Activated naive CD4-positive, alpha-beta T cell treated with anti-CD3 and anti-CD28 coated beads for 36 hours (primary cell): ENCODE measurements at regions not wholly inside any gene's neighbourhood (a gene's known extent, or its start where the extent isn't known, plus 50 kb on each side); places are given as distances from the start of the nearest gene placed in this dataset.

Experiments used
- CTCF ChIA-PET: fragments of 350-600 bp; sonication (Branson Sonifier 250); formaldehyde crosslinking; loops from one replicate; lab custom pipeline; 2021; ENCODE audit warnings: antibody characterized with exemption; lab: Charles Lee
- DNase-seq: peaks from one replicate; pipeline ENCODE4 v3.0.0-alpha.2; 2020
- H3K27ac Mint-ChIP-seq: one replicate; pipeline ENCODE4 v1.8.0; 2021; ENCODE audit warnings: mild to moderate bottlenecking, mixed read lengths
- H3K27me3 Mint-ChIP-seq: one replicate; pipeline ENCODE4 v1.8.0; 2021; ENCODE audit warnings: low read depth, mixed read lengths
- H3K36me3 Mint-ChIP-seq: one replicate; pipeline ENCODE4 v1.8.0; 2021; ENCODE audit warnings: low read depth, mixed read lengths
- H3K4me1 Mint-ChIP-seq: one replicate; pipeline ENCODE4 v1.8.0; 2021; ENCODE audit warnings: low read depth, mixed read lengths
- H3K4me3 Mint-ChIP-seq: one replicate; pipeline ENCODE4 v1.8.0; 2021; ENCODE audit warnings: mild to moderate bottlenecking, moderate library complexity, mixed read lengths
- H3K9me3 Mint-ChIP-seq: one replicate; pipeline ENCODE4 v1.8.0; 2021; ENCODE audit warnings: mixed read lengths
- intact Hi-C: fragments of 100-400 bp; cut with micrococcal nuclease; formaldehyde crosslinking; loops from one replicate; pipeline ENCODE4 v1.15.1; 2023

DNA sequence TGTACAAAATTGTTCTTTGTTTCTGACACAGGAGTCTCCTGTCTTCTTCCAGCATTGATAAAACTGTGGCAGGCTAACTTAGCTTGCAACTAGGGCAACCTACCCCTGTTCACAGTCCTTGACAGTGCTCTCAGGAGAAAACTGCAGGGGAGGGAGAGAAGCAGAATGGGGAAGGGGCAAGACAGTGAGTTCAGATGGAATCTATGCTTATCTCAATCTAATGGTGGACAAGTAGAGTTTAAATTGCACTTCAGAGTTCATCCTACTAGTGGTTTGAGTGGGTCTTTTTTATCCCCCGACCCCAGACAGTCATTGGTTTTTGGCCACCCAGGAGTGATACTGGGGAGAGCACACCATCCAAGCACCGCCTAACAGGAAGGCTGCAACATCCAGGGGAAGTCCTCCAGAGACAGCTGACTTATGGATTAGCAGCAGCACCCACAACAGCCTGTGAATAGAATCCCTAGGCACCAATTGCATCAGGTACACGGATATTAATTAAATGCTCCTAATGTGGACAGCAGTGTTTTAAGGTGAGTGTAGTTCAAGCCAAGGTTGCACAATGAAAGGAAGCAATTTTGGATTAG is 236.6 kb downstream of the NHLRC3 start:
- Mint-ChIP-seq H3K4me3 (no peak overlapping the region), H3K4me1 (no peaks in the 10 kb centered on the region), H3K36me3 (no peaks in the 10 kb centered on the region), H3K27ac (no peak overlapping the region), H3K27me3 (peaks cover 22% of the 10 kb centered on the region), H3K9me3 (no peaks in the 10 kb centered on the region)
- intact Hi-C loops, result loop anchor here (1.0 kb wide), 1 partner anchor 337 kb away; no protein-coding TSS in a partner anchor
- CTCF ChIA-PET, result interaction anchor here (0.9 to 2.2 kb wide), 4 partner anchors 73 to 338 kb away, joined by 3 to 6 read pairs (median 3); no protein-coding TSS in a partner anchor
- no peak for DNase-seq

DNA sequence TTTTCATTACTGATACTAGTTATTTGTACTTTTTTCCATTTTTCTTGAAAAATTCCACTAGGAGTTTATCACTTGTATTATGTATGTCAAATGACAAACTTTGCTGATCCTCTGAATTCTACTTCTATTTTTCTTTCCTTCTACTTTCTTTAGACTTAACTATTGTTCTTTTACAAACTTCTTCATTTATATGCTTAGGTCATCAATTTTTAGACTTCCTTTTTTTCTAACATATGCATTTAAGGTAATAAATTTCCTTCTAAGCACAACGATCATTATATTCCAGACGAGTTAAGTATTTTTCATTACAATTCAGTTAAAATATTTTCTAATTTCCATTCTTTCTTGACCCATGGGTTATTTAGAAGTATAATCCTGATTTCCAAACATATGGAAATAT is 240.8 kb downstream of the NHLRC3 start:
- Mint-ChIP-seq H3K36me3 (no peaks in the 10 kb centered on the region), H3K4me3 (no peak overlapping the region), H3K27ac (no peak overlapping the region), H3K27me3 (peaks cover 28% of the 10 kb centered on the region), H3K9me3 (no peaks in the 10 kb centered on the region), H3K4me1 (no peaks in the 10 kb centered on the region)
- DNase-seq, result no peak
- intact Hi-C loops, result no loop called here
- CTCF ChIA-PET, result no interaction called here

DNA sequence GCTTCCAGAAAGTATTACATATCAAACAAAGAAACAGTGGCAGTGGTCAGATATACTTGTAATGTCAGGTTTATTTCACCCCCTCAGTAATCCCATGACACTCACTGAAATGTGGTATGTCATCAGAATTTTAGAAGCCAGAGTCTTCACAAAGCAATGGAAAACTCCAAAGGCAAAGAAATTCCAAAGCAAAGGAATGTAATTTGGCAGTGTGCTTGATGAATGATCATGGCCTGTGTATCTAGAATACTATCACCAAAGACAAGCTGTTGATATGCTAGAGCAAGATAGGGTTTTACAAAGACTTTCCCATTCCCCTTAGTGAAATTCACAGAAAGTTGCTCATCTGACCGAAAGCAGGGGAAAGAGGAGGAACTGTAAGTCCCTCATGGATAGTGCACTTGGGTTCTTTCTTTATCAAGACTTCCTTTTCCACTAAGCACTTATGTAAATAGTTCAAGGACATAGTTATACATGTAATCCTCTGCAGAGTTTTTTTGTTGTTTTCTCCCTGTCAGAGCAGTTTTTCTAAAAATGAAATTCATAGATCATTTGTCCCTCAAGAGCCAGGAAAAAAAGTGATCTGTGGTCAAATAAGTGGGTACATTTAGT is 243.4 kb downstream of the NHLRC3 start:
- H3K36me3 Mint-ChIP-seq, result no peaks in the 10 kb centered on the region
- H3K27ac Mint-ChIP-seq, result no peak overlapping the region
- CTCF ChIA-PET, result no interaction called here
- H3K9me3 Mint-ChIP-seq, result peaks cover 1% of the 10 kb centered on the region
- no peaks in the 10 kb centered on the region for H3K4me1 Mint-ChIP-seq
- intact Hi-C loops, result no loop called here
- H3K4me3 Mint-ChIP-seq, result no peak overlapping the region
- peaks cover 27% of the 10 kb centered on the region for H3K27me3 Mint-ChIP-seq
- no peak for DNase-seq

DNA sequence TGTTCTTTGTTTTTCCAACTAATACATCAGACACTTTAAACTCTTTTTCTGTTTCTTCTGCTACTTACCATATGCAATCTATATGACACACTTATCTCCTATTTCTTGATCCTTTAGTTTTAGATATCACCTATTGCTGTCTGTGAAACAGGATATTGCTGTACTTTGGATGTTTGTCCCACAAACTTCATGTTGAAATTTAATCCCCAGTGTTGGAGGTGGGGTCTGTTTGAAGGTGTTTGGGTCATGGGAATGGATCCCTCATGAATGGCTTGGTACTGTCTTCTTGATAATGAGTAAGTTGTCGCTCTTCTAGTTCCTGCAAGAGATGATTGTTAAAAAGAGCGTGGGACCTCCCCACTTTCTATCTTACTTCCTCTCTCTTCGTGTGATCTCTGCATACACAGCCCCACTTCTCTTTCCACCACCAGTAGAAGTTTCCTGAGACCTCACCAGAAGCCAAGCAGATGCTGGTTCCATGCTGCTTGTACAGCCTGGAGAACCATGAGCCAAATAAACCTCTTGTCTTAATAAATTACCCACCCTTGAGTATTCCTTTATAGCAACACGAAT is 244.2 kb downstream of the NHLRC3 start:
- intact Hi-C loops, result no loop called here
- no peak for DNase-seq
- Mint-ChIP-seq H3K4me1 (no peaks in the 10 kb centered on the region), H3K4me3 (no peak overlapping the region), H3K9me3 (peaks cover 8% of the 10 kb centered on the region), H3K27me3 (peaks cover 29% of the 10 kb centered on the region), H3K27ac (no peak overlapping the region), H3K36me3 (no peaks in the 10 kb centered on the region)
- CTCF ChIA-PET, result no interaction called here

DNA sequence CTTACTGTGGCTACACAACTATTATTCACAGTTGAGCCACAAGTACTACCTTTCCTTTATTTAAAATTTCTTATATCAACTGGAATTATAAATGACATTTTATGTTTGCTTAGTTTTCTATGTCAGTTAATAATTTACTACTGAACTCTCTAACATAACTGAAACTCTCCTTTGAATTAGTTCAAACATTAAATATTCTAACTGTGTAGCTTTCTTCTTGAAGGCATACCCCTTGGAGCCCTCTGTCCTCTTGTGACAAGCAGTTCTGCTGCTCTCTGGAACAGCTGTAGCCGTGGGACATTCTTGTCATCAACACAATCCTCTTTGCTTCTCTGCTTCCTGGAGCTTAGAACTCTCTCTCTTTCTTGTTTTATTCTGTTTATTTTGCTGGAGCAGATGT is 244.8 kb downstream of the NHLRC3 start:
- intact Hi-C loops, result no loop called here
- Mint-ChIP-seq H3K9me3 (peaks cover 8% of the 10 kb centered on the region), H3K27ac (no peak overlapping the region), H3K27me3 (peaks cover 29% of the 10 kb centered on the region), H3K4me3 (no peak overlapping the region), H3K4me1 (no peaks in the 10 kb centered on the region), H3K36me3 (no peaks in the 10 kb centered on the region)
- CTCF ChIA-PET, result interaction anchor here (0.9 kb wide), 1 partner anchor 40 kb away, joined by 3 read pairs; no protein-coding TSS in a partner anchor
- DNase-seq, result no peak

DNA sequence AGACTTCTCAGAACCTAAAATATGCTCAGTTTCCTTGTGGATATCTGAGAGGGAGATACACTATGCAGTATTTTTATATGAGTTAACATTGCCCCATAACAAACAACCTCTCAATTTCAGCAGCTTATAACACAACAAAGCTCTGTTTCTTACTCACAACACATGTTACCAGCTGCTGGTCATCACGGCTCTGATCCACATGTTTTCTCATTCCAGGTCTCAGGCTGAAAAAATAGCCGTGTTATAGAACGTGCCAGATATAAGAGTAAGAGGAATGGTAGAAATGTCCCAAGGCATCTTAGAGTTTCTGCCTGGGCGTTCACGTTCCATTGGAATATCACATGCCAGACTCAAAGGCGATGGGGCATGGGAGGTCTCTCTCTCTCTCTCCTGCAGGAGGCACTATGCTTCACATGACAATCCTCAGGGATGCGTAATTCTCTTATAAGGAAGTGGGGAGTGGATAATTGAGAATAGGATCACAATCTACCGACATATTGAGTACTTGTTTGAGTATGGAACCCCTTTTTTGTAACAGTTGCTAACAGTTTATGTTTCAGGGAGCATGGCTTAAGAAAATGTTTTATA is 246.6 kb downstream of the NHLRC3 start:
- CTCF ChIA-PET, result interaction anchor here (1.3 to 1.4 kb wide), 2 partner anchors 17 to 327 kb away, joined by 3 to 4 read pairs; no protein-coding TSS in a partner anchor
- H3K27me3 Mint-ChIP-seq, result peaks cover 26% of the 10 kb centered on the region
- DNase-seq, result no peak
- H3K27ac Mint-ChIP-seq, result no peak overlapping the region
- H3K9me3 Mint-ChIP-seq, result peaks cover 14% of the 10 kb centered on the region
- H3K36me3 Mint-ChIP-seq, result peaks cover 1% of the 10 kb centered on the region
- H3K4me3 Mint-ChIP-seq, result no peak overlapping the region
- no peaks in the 10 kb centered on the region for H3K4me1 Mint-ChIP-seq
- intact Hi-C loops, result no loop called here
